ENCODE measurements at regions not wholly inside any gene's neighbourhood (a gene's known extent, or its start where the extent isn't known, plus 50 kb on each side); places are given as distances from the start of the nearest gene placed in this dataset.

- DNase-seq, result no peak
These were observed 51.1 kb upstream of the ZNF236 start for GRCh38 chr18:76771192-76771799.

GRCh38 chr18:76767954-76768353 lies 54.4 kb upstream of the ZNF236 start:
- no peak for DNase-seq

GRCh38 chr18:76766429-76766828 lies 55.9 kb upstream of the ZNF236 start:
- no peak for DNase-seq

GRCh38 chr18:76765649-76766048 lies 56.7 kb upstream of the ZNF236 start:
- no peak for DNase-seq

GRCh38 chr18:76764291-76764901 lies 58.0 kb upstream of the ZNF236 start:
- no peak for DNase-seq

- no peak for DNase-seq
These were observed 63.3 kb upstream of the ZNF236 start for GRCh38 chr18:76759056-76759455.

GRCh38 chr18:76757925-76758324 lies 64.4 kb upstream of the ZNF236 start:
- DNase-seq, result no peak

GRCh38 chr18:76757335-76757734 lies 65.0 kb upstream of the ZNF236 start:
- no peak for DNase-seq

- DNase-seq, result no peak
These were observed 65.7 kb upstream of the ZNF236 start for GRCh38 chr18:76756531-76757253.

GRCh38 chr18:76754351-76754750 lies 68.0 kb upstream of the ZNF236 start:
- DNase-seq, result no peak

- DNase-seq, result no peak
These were observed 70.0 kb upstream of the ZNF236 start for GRCh38 chr18:76752400-76752799.

GRCh38 chr18:76750917-76751890 lies 71.2 kb upstream of the ZNF236 start:
- no peak for DNase-seq

GRCh38 chr18:76750269-76750668 lies 72.1 kb upstream of the ZNF236 start:
- no peak for DNase-seq

- DNase-seq, result no peak
These were observed 74.7 kb upstream of the ZNF236 start for GRCh38 chr18:76747676-76748075.

- no peak for DNase-seq
These were observed 81.0 kb upstream of the ZNF236 start for GRCh38 chr18:76741346-76741745.

GRCh38 chr18:76736309-76736708 lies 86.0 kb upstream of the ZNF236 start:
- no peak for DNase-seq

GRCh38 chr18:76730901-76731300 lies 91.5 kb upstream of the ZNF236 start:
- DNase-seq, result no peak

- DNase-seq, result no peak
These were observed 94.8 kb upstream of the ZNF236 start for GRCh38 chr18:76727589-76727988.

GRCh38 chr18:76725445-76725844 lies 96.9 kb upstream of the ZNF236 start:
- DNase-seq, result no peak

GRCh38 chr18:76722224-76723061 lies 99.9 kb upstream of the ZNF236 start:
- no peak for DNase-seq

GRCh38 chr18:76721207-76721996 lies 101.0 kb upstream of the ZNF236 start:
- DNase-seq, result no peak
